ENCODE measurements at regions not wholly inside any gene's neighbourhood (a gene's known extent, or its start where the extent isn't known, plus 50 kb on each side); places are given as distances from the start of the nearest gene placed in this dataset.

DNA sequence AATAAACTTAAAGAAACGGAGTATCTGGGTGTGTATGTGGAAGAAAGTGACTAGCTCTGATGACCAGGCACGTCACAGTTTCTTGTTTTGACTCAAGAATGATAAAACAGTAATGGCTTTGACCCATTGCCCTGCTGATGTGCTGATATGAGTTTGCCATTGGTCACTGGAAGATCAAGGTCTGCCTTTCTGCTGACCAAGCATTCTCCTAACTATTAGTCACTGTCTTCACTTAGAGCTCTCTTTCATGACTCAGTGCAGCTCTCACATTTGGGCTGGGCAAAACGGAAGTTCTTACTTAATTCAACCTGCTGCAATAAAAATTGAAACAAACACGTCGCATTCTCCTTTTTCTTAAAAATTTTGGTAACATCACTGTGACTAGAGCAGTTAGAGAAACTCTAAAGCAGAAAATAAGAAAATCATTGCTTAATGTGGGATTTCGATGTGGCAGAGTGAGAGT lies 366.7 kb downstream of the BTG1 start:
- Mint-ChIP-seq H3K27ac (ENCODE audit: unreplicated experiment) (peak overlapping the region; percentile 64), H3K4me3 (ENCODE audit: unreplicated experiment) (no peak overlapping the region), H3K9me3 (ENCODE audit: low read depth) (no peaks in the 10 kb centered on the region), H3K36me3 (ENCODE audit: low read depth) (no peaks in the 10 kb centered on the region), H3K27me3 (ENCODE audit: low read depth) (no peaks in the 10 kb centered on the region), H3K4me1 (ENCODE audit: low read depth) (peaks cover 24% of the 10 kb centered on the region)
- DNase-seq (ENCODE audit: low spot score), result no peak
- TF ChIP-seq, protein P1, sequence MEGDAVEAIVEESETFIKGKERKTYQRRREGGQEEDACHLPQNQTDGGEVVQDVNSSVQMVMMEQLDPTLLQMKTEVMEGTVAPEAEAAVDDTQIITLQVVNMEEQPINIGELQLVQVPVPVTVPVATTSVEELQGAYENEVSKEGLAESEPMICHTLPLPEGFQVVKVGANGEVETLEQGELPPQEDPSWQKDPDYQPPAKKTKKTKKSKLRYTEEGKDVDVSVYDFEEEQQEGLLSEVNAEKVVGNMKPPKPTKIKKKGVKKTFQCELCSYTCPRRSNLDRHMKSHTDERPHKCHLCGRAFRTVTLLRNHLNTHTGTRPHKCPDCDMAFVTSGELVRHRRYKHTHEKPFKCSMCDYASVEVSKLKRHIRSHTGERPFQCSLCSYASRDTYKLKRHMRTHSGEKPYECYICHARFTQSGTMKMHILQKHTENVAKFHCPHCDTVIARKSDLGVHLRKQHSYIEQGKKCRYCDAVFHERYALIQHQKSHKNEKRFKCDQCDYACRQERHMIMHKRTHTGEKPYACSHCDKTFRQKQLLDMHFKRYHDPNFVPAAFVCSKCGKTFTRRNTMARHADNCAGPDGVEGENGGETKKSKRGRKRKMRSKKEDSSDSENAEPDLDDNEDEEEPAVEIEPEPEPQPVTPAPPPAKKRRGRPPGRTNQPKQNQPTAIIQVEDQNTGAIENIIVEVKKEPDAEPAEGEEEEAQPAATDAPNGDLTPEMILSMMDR (IDR thresholded peaks at IDR 0.05), result no peak

DNA sequence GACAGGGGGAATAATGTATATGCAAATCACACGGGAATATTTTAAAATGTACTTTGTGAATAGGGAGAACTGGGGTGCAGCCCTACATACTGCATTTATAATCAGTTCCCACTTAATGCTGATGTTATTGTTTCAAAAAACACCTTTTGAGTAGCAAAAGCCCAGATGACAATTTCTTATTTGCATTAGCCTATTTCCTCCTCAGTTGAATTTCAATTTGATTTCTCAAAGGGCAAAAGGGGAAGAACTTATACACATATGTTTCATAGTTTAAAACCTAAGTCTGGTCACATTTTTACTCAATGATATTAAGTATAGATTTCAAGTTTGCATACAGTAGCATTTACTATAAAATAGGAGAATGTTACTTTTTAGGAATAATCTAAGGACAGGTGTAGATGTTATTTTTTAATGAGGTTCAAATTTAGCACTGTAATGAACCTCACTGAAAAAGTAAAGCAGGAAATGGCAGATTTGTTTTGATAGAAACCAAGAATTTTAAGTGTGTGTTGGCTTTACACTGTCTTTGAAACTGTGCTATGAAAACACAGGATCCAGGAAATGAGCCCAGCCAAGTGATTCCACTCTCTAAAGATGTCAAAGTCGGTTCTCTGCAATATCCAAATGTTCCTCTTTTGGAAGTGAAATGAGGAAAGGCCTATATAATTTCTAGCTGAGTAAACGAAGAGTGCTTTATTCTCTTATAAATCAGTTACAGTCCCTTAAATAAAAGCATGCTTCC lies 367.4 kb downstream of the BTG1 start:
- Mint-ChIP-seq H3K36me3 (ENCODE audit: low read depth) (no peaks in the 10 kb centered on the region), H3K4me3 (ENCODE audit: unreplicated experiment) (no peak overlapping the region), H3K27me3 (ENCODE audit: low read depth) (no peaks in the 10 kb centered on the region), H3K27ac (ENCODE audit: unreplicated experiment) (peak overlapping the region; percentile 68), H3K9me3 (ENCODE audit: low read depth) (no peaks in the 10 kb centered on the region), H3K4me1 (ENCODE audit: low read depth) (peaks cover 25% of the 10 kb centered on the region)
- TF ChIP-seq, protein P1 (IDR thresholded peaks at IDR 0.05), result no peak
- DNase-seq (ENCODE audit: low spot score), result no peak

DNA sequence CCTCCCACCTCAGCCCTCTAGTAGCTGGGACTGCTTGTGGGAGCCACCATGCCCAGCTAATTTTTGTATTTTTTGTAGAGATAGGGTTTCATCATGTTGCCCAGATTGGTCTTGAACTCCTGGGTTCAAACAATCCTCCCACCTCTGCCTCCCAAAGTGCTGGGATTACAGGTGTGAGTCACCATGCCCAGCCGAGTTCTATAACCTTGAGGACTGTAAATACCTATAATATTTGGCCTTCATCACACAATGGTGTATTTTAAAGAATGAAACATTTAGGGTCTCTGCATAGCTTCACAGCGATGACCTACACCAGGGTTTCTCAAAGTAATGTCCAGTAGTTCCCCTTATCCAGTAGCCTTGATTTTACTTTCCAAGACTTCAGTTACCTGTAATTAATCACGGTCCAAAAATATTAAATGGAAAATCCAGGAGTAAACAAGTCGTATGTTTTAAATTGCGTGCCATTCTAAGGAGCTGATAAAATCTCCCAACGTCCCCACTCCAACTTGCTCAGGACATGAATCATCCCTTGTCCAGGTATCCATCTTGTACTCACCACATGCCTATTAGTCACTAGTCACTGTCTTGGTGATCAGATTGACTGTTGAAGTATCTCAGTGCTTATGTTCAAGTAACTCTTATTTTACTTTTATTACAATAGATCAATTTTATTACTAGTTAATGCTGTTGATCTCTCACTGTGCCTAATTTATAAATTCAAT lies 368.2 kb downstream of the BTG1 start:
- H3K27ac Mint-ChIP-seq (ENCODE audit: unreplicated experiment), result no peak overlapping the region
- peaks cover 25% of the 10 kb centered on the region for H3K4me1 Mint-ChIP-seq (ENCODE audit: low read depth)
- TF ChIP-seq, protein P1 (IDR thresholded peaks at IDR 0.05), result no peak
- no peak overlapping the region for H3K4me3 Mint-ChIP-seq (ENCODE audit: unreplicated experiment)
- H3K27me3 Mint-ChIP-seq (ENCODE audit: low read depth), result no peaks in the 10 kb centered on the region
- no peak for DNase-seq (ENCODE audit: low spot score)
- no peaks in the 10 kb centered on the region for H3K36me3 Mint-ChIP-seq (ENCODE audit: low read depth)
- H3K9me3 Mint-ChIP-seq (ENCODE audit: low read depth), result no peaks in the 10 kb centered on the region

DNA sequence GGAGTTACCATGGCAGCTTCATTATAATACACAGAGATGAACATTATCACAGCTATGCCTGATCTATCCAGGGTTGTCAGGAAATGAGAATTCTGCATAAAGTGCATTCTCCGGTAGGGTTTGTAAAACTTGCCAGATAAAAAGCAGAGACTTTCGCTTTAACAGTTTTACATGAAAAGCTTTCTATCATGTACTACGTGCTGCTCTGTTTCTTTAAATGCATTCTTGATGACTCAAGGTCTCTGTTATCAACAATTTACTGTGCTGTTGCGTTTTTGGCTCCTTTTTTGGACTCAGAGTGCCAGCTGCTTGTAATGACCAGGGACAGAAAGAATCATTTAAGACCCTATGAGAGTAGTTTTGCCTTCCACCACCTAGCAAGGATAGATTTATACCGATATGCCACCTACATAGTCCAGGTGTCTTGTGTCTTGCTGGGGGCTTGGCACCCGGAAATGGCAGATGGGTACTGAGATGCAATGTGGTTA lies 371.2 kb downstream of the BTG1 start:
- TF ChIP-seq, protein P1 (IDR thresholded peaks at IDR 0.05), result no peak
- no peaks in the 10 kb centered on the region for H3K36me3 Mint-ChIP-seq (ENCODE audit: low read depth)
- H3K27ac Mint-ChIP-seq (ENCODE audit: unreplicated experiment), result peak overlapping the region; percentile 4
- peaks cover 25% of the 10 kb centered on the region for H3K4me1 Mint-ChIP-seq (ENCODE audit: low read depth)
- H3K27me3 Mint-ChIP-seq (ENCODE audit: low read depth), result no peaks in the 10 kb centered on the region
- DNase-seq (ENCODE audit: low spot score), result no peak
- no peak overlapping the region for H3K4me3 Mint-ChIP-seq (ENCODE audit: unreplicated experiment)
- H3K9me3 Mint-ChIP-seq (ENCODE audit: low read depth), result no peaks in the 10 kb centered on the region

DNA sequence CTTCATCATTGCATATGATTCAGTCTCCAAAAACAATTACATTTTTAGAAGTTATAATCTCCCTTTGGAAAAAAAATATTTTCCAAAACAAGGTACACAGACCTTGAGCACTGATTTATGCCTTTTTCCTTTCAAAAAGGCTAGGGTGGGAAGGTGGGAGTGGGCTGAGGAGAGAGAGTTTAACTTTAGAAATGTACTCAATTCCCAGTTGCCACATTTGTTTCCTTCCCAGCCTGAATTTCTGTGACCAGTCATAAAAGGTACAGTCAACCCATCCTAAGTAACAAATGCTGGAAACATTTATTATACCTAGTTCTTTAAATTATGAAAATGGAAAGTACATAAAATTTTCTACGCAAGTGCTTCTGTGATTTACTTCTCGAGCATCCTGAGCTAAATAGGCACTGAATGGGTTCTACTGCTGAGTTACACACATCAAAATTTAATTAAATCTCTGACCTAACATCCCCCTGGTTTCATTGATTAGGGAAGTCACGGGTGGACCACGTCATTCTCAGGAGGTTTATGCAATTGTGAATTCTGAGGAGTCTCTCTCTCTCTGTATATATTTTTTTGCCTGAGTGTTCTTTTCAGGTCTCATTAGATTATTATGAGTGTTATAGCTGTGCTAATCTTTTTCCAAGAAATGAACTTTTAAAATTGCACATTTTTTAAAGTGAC lies 371.8 kb downstream of the BTG1 start:
- no peaks in the 10 kb centered on the region for H3K36me3 Mint-ChIP-seq (ENCODE audit: low read depth)
- H3K4me3 Mint-ChIP-seq (ENCODE audit: unreplicated experiment), result no peak overlapping the region
- DNase-seq (ENCODE audit: low spot score), result no peak
- TF ChIP-seq, protein P1 (IDR thresholded peaks at IDR 0.05), result no peak
- H3K27me3 Mint-ChIP-seq (ENCODE audit: low read depth), result no peaks in the 10 kb centered on the region
- no peaks in the 10 kb centered on the region for H3K9me3 Mint-ChIP-seq (ENCODE audit: low read depth)
- peaks cover 19% of the 10 kb centered on the region for H3K4me1 Mint-ChIP-seq (ENCODE audit: low read depth)
- no peak overlapping the region for H3K27ac Mint-ChIP-seq (ENCODE audit: unreplicated experiment)
